ENCODE measurements at regions not wholly inside any gene's neighbourhood (a gene's known extent, or its start where the extent isn't known, plus 50 kb on each side); places are given as distances from the start of the nearest gene placed in this dataset.

DNA sequence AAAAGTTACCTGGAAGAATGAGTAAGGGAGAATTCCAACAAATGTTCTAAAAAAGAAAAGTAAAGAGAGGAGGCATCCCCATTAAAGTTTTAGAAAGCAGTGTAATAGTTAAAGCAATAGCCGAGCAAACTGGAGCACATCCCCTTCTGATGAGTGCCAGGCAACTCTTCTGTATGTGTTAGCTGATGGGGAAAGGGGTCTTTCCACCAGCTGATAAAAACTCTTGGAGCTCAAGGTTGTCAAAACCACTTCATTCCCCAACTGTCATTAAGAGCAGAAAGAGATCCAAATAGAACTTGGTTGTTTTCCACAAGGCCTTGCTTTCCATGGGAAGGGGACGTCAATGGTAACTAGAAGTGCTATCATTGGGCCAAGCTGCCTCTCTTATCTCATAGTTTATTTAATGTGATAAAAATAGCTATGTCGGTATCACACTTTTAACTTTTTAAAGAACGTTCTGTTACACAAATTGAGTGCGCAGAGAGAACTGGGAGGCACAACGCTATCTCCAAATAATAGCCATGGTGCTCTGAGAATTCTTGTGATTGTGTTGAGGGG lies 116.9 kb downstream of the POLR2M start:
- Histone ChIP-seq H3K4me3 (ENCODE audit: extremely low read depth in 1 of 4, insufficient read depth in 2 of 4, low read depth in 3 of 4, low read length in 4 of 4) (no peak overlapping the region), H3K23me2 (ENCODE audit: low read depth, low read length) (no peaks in the 10 kb centered on the region), H3K36me3 (ENCODE audit: control insufficient read depth in 2 of 4, insufficient read depth in 4 of 4, low read length in 3 of 4) (no peaks in the 10 kb centered on the region), H3K4ac (replicated peaks; ENCODE audit: insufficient read length, low read depth, low read length) (no peak overlapping the region), H4K8ac (ENCODE audit: extremely low read depth, insufficient read depth, low read length) (no peak overlapping the region), H3K18ac (ENCODE audit: extremely low read depth, low read length) (no peak overlapping the region), H2BK120ac (replicated peaks; ENCODE audit: low read depth, low read length) (no peak overlapping the region), H4K91ac (replicated peaks; ENCODE audit: insufficient read length, low read length) (no peak overlapping the region), H2BK20ac (ENCODE audit: low read length) (no peak overlapping the region), H3K27me3 (replicated peaks in 1 of 4; ENCODE audit: control insufficient read depth in 3 of 4, extremely low read depth in 1 of 4, insufficient read depth in 3 of 4, low read length in 3 of 4) (no peaks in the 10 kb centered on the region), H3K23ac (ENCODE audit: insufficient read length) (no peak overlapping the region), H4K20me1 (replicated peaks in 1 of 2; ENCODE audit: control insufficient read depth in 1 of 2, insufficient read depth in 2 of 2, low read length in 2 of 2) (no peaks in the 10 kb centered on the region), H4K5ac (ENCODE audit: insufficient read length, low read depth, low read length) (no peak overlapping the region), H3K4me1 (replicated peaks in 1 of 4; ENCODE audit: control insufficient read depth in 3 of 4, insufficient read depth in 4 of 4, low read length in 3 of 4) (no peaks in the 10 kb centered on the region), H2AK5ac (ENCODE audit: low read depth, low read length) (no peak overlapping the region), H3K9me3 (ENCODE audit: insufficient read depth in 2 of 2, low read depth in 1 of 2, low read length in 1 of 2) (no peaks in the 10 kb centered on the region), H3K14ac (ENCODE audit: insufficient read length) (no peak overlapping the region), H3K27ac (ENCODE audit: low read depth, low read length) (no peak overlapping the region), H3K56ac (replicated peaks; ENCODE audit: insufficient read length, low read depth, low read length) (no peak overlapping the region), H3K79me1 (ENCODE audit: low read depth, low read length) (no peaks in the 10 kb centered on the region), H2BK15ac (ENCODE audit: low read length) (no peak overlapping the region), H2BK12ac (ENCODE audit: low read depth, low read length) (no peak overlapping the region), H2BK5ac (ENCODE audit: low read depth, low read length) (no peak overlapping the region), H2AFZ (ENCODE audit: low read length) (no peak overlapping the region), H3K79me2 (ENCODE audit: control insufficient read depth in 1 of 2, insufficient read depth in 2 of 2, low read length in 2 of 2) (no peaks in the 10 kb centered on the region), H3K9ac (replicated peaks in 1 of 4; ENCODE audit: extremely low read depth in 1 of 4, low read depth in 3 of 4, low read length in 3 of 4) (no peak overlapping the region), H3K4me2 (ENCODE audit: insufficient read depth in 1 of 2, low read depth in 2 of 2, low read length in 2 of 2) (no peak overlapping the region)
- ChIA-PET CTCF (ENCODE audit: partially characterized antibody) (interaction anchor here (0.8 to 1.8 kb wide), 4 partner anchors 38 to 247 kb away, joined by 3 to 5 read pairs (median 5); no protein-coding TSS in a partner anchor), POLR2A (ENCODE audit: partially characterized antibody) (no interaction called here)
- 91% methylated on average over 6 of the region's 6 CpGs; no CpG with 5 or more reads in 1 of the 2 experiments for WGBS, 2 experiments (ENCODE audit: extremely low coverage in 1 of 2, insufficient coverage in 1 of 2, insufficient read length in 1 of 2, insufficient replicate concordance in 2 of 2, low coverage in 1 of 2, low lambda C conversion rate in 2 of 2, missing lambda C conversion rate in 1 of 2)
- DNase-seq (ENCODE audit: low read depth in 1 of 2, low spot score in 2 of 2) (no peak), FAIRE-seq (no peak)
- TF ChIP-seq TAF7 (optimal IDR thresholded peaks at IDR 0.05; ENCODE audit: borderline replicate concordance, low read depth, low read length) (no peak), SRF (IDR thresholded peaks at IDR 0.05; ENCODE audit: low read depth, low read length) (no peak), RNF2 (IDR thresholded peaks at IDR 0.05; ENCODE audit: borderline replicate concordance, low read depth, low read length, missing control alignments, poor library complexity, severe bottlenecking) (no peak), CBX8 (IDR thresholded peaks at IDR 0.05; ENCODE audit: borderline replicate concordance, low read depth, low read length) (no peak), NANOG (IDR thresholded peaks at IDR 0.05; ENCODE audit: insufficient read depth, low read depth, low read length, poor library complexity, severe bottlenecking) (no peak), BRCA1 (IDR thresholded peaks at IDR 0.05; ENCODE audit: low read depth, low read length) (no peak), CREB1 (IDR thresholded peaks at IDR 0.05) (no peak), BCL11A (IDR thresholded peaks at IDR 0.05; ENCODE audit: low read depth in 2 of 2, low read length in 2 of 2) (no peak), TAF1 (IDR thresholded peaks at IDR 0.05; ENCODE audit: low read depth, low read length) (no peak)

Data from H1 (cell line).